H1 (cell line): ENCODE measurements at regions not wholly inside any gene's neighbourhood (a gene's known extent, or its start where the extent isn't known, plus 50 kb on each side); places are given as distances from the start of the nearest gene placed in this dataset.

Experiments
- CTCF ChIA-PET: fragments of 300-600 bp; sonication (Branson Sonifier 250); formaldehyde crosslinking; loops from one replicate; lab custom pipeline; 2021; ENCODE audit not compliant: partially characterized antibody; lab: Charles Lee
- POLR2A ChIA-PET: fragments of 300-600 bp; sonication (Branson Sonifier 250); formaldehyde crosslinking; loops from one replicate; lab custom pipeline; 2021; ENCODE audit warnings: inconsistent platforms; ENCODE audit not compliant: partially characterized antibody; lab: Charles Lee
- DNase-seq, 2 experiments: peaks; one replicate each; pipeline versions ENCODE4 v3.0.0 to v3.0.0-alpha.2; 2010 to 2022; ENCODE audit warnings: low spot score in 2 of 2, low read depth in 1 of 2, mixed read lengths in 1 of 2
- FAIRE-seq: peaks from 2 replicates; lab custom pipeline; 2011; peaks lifted over from hg19 to GRCh38; lab: Jason Lieb, UNC
- H2AFZ ChIP-seq: 2 replicates; pipeline ENCODE4 v1.8.1; 2012; ENCODE audit warnings: low read length, inconsistent platforms
- H2AK5ac ChIP-seq: 2 replicates; pipeline ENCODE4 v1.6.1; 2013; ENCODE audit warnings: low read depth, low read length
- H2BK120ac ChIP-seq: replicated peaks from 2 replicates; pipeline ENCODE3; 2013; ENCODE audit warnings: low read depth, low read length, inconsistent platforms
- H2BK12ac ChIP-seq: 2 replicates; pipeline ENCODE4 v1.6.1; 2013; ENCODE audit warnings: low read depth, low read length
- H2BK15ac ChIP-seq: 2 replicates; pipeline ENCODE4 v1.6.1; 2013; ENCODE audit warnings: low read length
- H2BK20ac ChIP-seq: 2 replicates; pipeline ENCODE4 v1.6.1; 2013; ENCODE audit warnings: low read length
- H2BK5ac ChIP-seq: 2 replicates; pipeline ENCODE4 v1.6.1; 2013; ENCODE audit warnings: low read depth, low read length
- H3K14ac ChIP-seq: 2 replicates; pipeline ENCODE4 v1.6.1; 2013; ENCODE audit warnings: inconsistent platforms; ENCODE audit not compliant: insufficient read length
- H3K18ac ChIP-seq: 2 replicates; pipeline ENCODE4 v1.6.1; 2013; ENCODE audit warnings: low read length; ENCODE audit errors: extremely low read depth
- H3K23ac ChIP-seq: 2 replicates; pipeline ENCODE4 v1.6.1; 2013; ENCODE audit warnings: inconsistent platforms; ENCODE audit not compliant: insufficient read length
- H3K23me2 ChIP-seq: 2 replicates; pipeline ENCODE4 v1.6.1; 2013; ENCODE audit warnings: low read depth, low read length
- H3K27ac ChIP-seq: 2 replicates; pipeline ENCODE4 v1.6.1; 2011; ENCODE audit warnings: low read depth, low read length, inconsistent platforms
- H3K27me3 ChIP-seq, 4 experiments: replicated peaks in 1 of 4; 1 replicate in 1 of 4; 2 replicates in 3 of 4; pipeline versions ENCODE4 v1.6.1 to v1.8.1; 2011 to 2013; ENCODE audit warnings: low read length in 3 of 4, mild to moderate bottlenecking in 3 of 4, inconsistent platforms in 2 of 4, mixed read lengths in 2 of 4, moderate library complexity in 1 of 4; ENCODE audit not compliant: control insufficient read depth in 3 of 4, insufficient read depth in 3 of 4; ENCODE audit errors: extremely low read depth in 1 of 4
- H3K36me3 ChIP-seq, 4 experiments: 2 replicates each; pipeline versions ENCODE4 v1.6.1 to v1.8.1; 2011 to 2013; ENCODE audit warnings: mild to moderate bottlenecking in 4 of 4, low read length in 3 of 4, moderate library complexity in 2 of 4, control low read depth in 1 of 4, inconsistent platforms in 1 of 4; ENCODE audit not compliant: insufficient read depth in 4 of 4, control insufficient read depth in 2 of 4
- H3K4ac ChIP-seq: replicated peaks from 2 replicates; pipeline ENCODE3; 2013; ENCODE audit warnings: low read length, low read depth, mixed read lengths, inconsistent platforms; ENCODE audit not compliant: insufficient read length
- H3K4me1 ChIP-seq, 4 experiments: replicated peaks in 1 of 4; 1 replicate in 1 of 4; 2 replicates in 3 of 4; pipeline versions ENCODE4 v1.6.1 to v1.8.1; 2011 to 2013; ENCODE audit warnings: low read length in 3 of 4, inconsistent platforms in 2 of 4, mixed read lengths in 1 of 4; ENCODE audit not compliant: insufficient read depth in 4 of 4, control insufficient read depth in 3 of 4
- H3K4me2 ChIP-seq, 2 experiments: 2 replicates each; pipeline versions ENCODE4 v1.6.1 to v1.8.1; 2011 to 2013; ENCODE audit warnings: low read depth in 2 of 2, low read length in 2 of 2, control low read depth in 1 of 2, inconsistent platforms in 1 of 2, mild to moderate bottlenecking in 1 of 2; ENCODE audit not compliant: insufficient read depth in 1 of 2
- H3K4me3 ChIP-seq, 4 experiments: fragments of 200-600, 300-600 bp in 1 of 4; sonication (generic), shearing (Covaris generic), sonication (Bioruptor Twin) in 1 of 4; 2 replicates each; pipeline versions ENCODE4 v1.5.1 to v1.8.1; 2011 to 2016; ENCODE audit warnings: low read length in 4 of 4, low read depth in 3 of 4, control low read depth in 2 of 4, inconsistent platforms in 2 of 4, mild to moderate bottlenecking in 2 of 4, mixed read lengths in 1 of 4, moderate library complexity in 1 of 4; ENCODE audit not compliant: insufficient read depth in 2 of 4; ENCODE audit errors: extremely low read depth in 1 of 4
- H3K56ac ChIP-seq: replicated peaks from 2 replicates; pipeline ENCODE3; 2013; ENCODE audit warnings: low read depth, mild to moderate bottlenecking, mixed read lengths, low read length, inconsistent platforms; ENCODE audit not compliant: insufficient read length
- H3K79me1 ChIP-seq: 2 replicates; pipeline ENCODE4 v1.6.1; 2013; ENCODE audit warnings: low read depth, low read length, control low read depth
- H3K79me2 ChIP-seq, 2 experiments: 2 replicates each; pipeline versions ENCODE4 v1.6.1 to v1.8.1; 2012 to 2013; ENCODE audit warnings: low read length in 2 of 2, mild to moderate bottlenecking in 2 of 2, inconsistent platforms in 1 of 2; ENCODE audit not compliant: insufficient read depth in 2 of 2, control insufficient read depth in 1 of 2
- H3K9ac ChIP-seq, 4 experiments: replicated peaks in 1 of 4; 1 replicate in 1 of 4; 2 replicates in 3 of 4; pipeline versions ENCODE4 v1.6.1 to v1.8.1; 2011 to 2013; ENCODE audit warnings: low read depth in 3 of 4, low read length in 3 of 4, control low read depth in 2 of 4, mild to moderate bottlenecking in 2 of 4, moderate library complexity in 2 of 4, inconsistent platforms in 1 of 4; ENCODE audit errors: extremely low read depth in 1 of 4
- H3K9me3 ChIP-seq, 2 experiments: 2 replicates each; pipeline versions ENCODE4 v1.6.1 to v1.8.1; 2012 to 2013; ENCODE audit warnings: mild to moderate bottlenecking in 2 of 2, moderate library complexity in 2 of 2, control low read depth in 1 of 2, inconsistent platforms in 1 of 2, low read depth in 1 of 2, low read length in 1 of 2, mixed read lengths in 1 of 2; ENCODE audit not compliant: insufficient read depth in 2 of 2
- H4K20me1 ChIP-seq, 2 experiments: replicated peaks in 1 of 2; 2 replicates each; pipeline versions ENCODE3 to v1.8.1; 2011 to 2013; ENCODE audit warnings: inconsistent platforms in 2 of 2, low read length in 2 of 2, mild to moderate bottlenecking in 1 of 2; ENCODE audit not compliant: insufficient read depth in 2 of 2, control insufficient read depth in 1 of 2
- H4K5ac ChIP-seq: 2 replicates; pipeline ENCODE4 v1.6.1; 2013; ENCODE audit warnings: low read length, low read depth, mixed read lengths, inconsistent platforms; ENCODE audit not compliant: insufficient read length
- H4K8ac ChIP-seq: 2 replicates; pipeline ENCODE4 v1.8.0; 2013; ENCODE audit warnings: mild to moderate bottlenecking, moderate library complexity, low read length, inconsistent platforms; ENCODE audit not compliant: insufficient read depth; ENCODE audit errors: extremely low read depth
- H4K91ac ChIP-seq: replicated peaks from 2 replicates; pipeline ENCODE3; 2013; ENCODE audit warnings: low read length, mixed read lengths, inconsistent platforms; ENCODE audit not compliant: insufficient read length
- ASH2L ChIP-seq: fragments of 200-600, 300-600 bp; sonication (generic); IDR thresholded peaks from one replicate; pipeline ENCODE4 v1.7.1; 2017; ENCODE audit warnings: low read length
- CHD2 ChIP-seq: IDR thresholded peaks from 2 replicates; pipeline ENCODE4 v1.6.1; 2012; ENCODE audit warnings: low read length, improper control_type of control experiment
- EGR1 ChIP-seq: IDR thresholded peaks from 2 replicates; pipeline ENCODE4 v1.6.1; 2011; ENCODE audit warnings: low read depth, low read length, borderline replicate concordance
- HDAC6 ChIP-seq: IDR thresholded peaks from one replicate; pipeline ENCODE4 v1.7.1; 2012; ENCODE audit warnings: low read depth, mild to moderate bottlenecking, inconsistent platforms, low read length, moderate library complexity
- KDM5A ChIP-seq: fragments of 200-600 bp; IDR thresholded peaks from 2 replicates; pipeline ENCODE4 v1.7.1; 2012; ENCODE audit warnings: mild to moderate bottlenecking, low read length, inconsistent platforms, mixed read lengths
- NRF1 ChIP-seq: IDR thresholded peaks from 2 replicates; pipeline ENCODE4 v1.6.1; 2011; ENCODE audit warnings: mild to moderate bottlenecking, low read depth, low read length, improper control_type of control experiment
- POU5F1 ChIP-seq: IDR thresholded peaks from 2 replicates; pipeline ENCODE4 v1.6.1; 2011; ENCODE audit warnings: low read depth, mild to moderate bottlenecking, low read length, moderate library complexity
- RFX5 ChIP-seq: IDR thresholded peaks from 2 replicates; pipeline ENCODE4 v1.6.1; 2011; ENCODE audit warnings: low read depth, low read length, improper control_type of control experiment, borderline replicate concordance
- RNF2 ChIP-seq: fragments of 200-900, 300-1000 bp; sonication (generic); IDR thresholded peaks from 2 replicates; pipeline ENCODE4 v1.7.1; 2016; ENCODE audit warnings: borderline replicate concordance, low read depth, mild to moderate bottlenecking, antibody characterized with exemption, low read length; ENCODE audit not compliant: poor library complexity, severe bottlenecking; ENCODE audit errors: missing control alignments
- SIRT6 ChIP-seq: IDR thresholded peaks from one replicate; pipeline ENCODE4 v1.7.1; 2012; ENCODE audit warnings: low read length, inconsistent platforms
- SP2 ChIP-seq: IDR thresholded peaks from 2 replicates; pipeline ENCODE4 v1.6.1; 2012; ENCODE audit warnings: mild to moderate bottlenecking, low read length, inconsistent platforms
- SUZ12 ChIP-seq: fragments of 200-600 bp; sonication (generic); IDR thresholded peaks from 2 replicates; pipeline ENCODE4 v1.6.1; 2012; ENCODE audit warnings: mild to moderate bottlenecking, inconsistent platforms, low read length, moderate library complexity, mixed read lengths
- WGBS, 2 experiments: shearing (Covaris generic) in 1 of 2; methylation state at CpG; one replicate each; pipeline versions ENCODE4 v1.1.6 to v1.1.7; 2013 to 2015; ENCODE audit warnings: low lambda C conversion rate in 2 of 2, mixed read lengths in 2 of 2, inconsistent platforms in 1 of 2, low coverage in 1 of 2, missing lambda C conversion rate in 1 of 2; ENCODE audit not compliant: insufficient replicate concordance in 2 of 2, insufficient coverage in 1 of 2, insufficient read length in 1 of 2; ENCODE audit errors: extremely low coverage in 1 of 2, missing lambda C conversion rate in 1 of 2; 5-methylcytosine and 5-hydroxymethylcytosine counted together
- TF ChIP-seq, protein P1 (sequence below): IDR thresholded peaks from 2 replicates; pipeline ENCODE4 v1.6.1; 2011; ENCODE audit warnings: low read length, improper control_type of control experiment

DNA sequence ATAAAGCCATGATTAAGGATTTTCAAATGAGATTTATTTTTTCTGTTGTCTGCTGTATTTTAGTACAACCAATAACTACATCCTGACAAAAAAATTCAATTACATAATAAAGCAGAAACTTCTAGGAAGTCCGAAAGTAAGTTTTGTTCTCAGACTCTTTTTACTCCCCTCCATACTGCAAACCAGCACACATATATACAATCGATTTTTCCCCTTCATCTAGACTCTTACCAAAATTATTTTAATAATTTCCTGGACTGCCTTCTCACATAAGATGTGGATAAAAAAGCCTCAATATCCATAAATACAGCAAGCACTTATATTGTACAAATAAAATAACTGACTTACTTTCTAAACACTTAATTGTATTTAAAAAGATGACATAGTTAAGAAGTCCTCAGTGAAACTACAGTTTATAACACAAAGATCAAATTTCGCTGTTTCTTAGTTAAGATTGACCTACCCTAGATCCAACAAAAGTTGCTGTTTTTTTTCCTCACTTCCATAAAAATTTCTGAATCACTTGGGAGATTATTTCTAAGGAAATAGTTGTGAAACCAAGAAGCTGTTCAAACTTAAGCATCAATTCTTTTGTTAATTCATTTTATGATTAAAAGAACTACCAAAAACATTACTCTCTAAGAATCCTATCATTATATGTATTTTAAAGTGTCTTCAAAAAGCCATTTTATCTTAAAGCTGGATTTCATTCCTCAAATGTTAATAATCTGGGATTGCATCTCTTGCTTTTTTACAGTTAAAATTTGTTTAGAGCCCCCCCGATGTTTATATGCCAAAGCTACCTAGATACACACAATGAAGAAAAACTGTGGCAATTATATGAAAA lies 74.7 kb upstream of the IFNE start:
- Histone ChIP-seq H3K23ac (no peak overlapping the region), H3K4ac (no peak overlapping the region), H3K79me2 (peaks cover 0 to 23% of the 10 kb centered on the region in 2 experiments; a peak in 2 of 4 replicates), H3K23me2 (peaks cover 13% of the 10 kb centered on the region), H3K18ac (no peak overlapping the region), H2BK15ac (no peak overlapping the region), H2BK12ac (no peak overlapping the region), H3K27me3 (peaks cover 0 to 20% (median 9%) of the 10 kb centered on the region in 4 experiments; a peak in 3 of 7 replicates), H3K56ac (no peak overlapping the region), H3K9ac (no peak overlapping the region), H3K14ac (no peak overlapping the region), H4K5ac (no peak overlapping the region), H2AFZ (no peak overlapping the region), H3K27ac (no peak overlapping the region), H3K36me3 (no peaks in the 10 kb centered on the region), H3K4me2 (no peak overlapping the region), H2BK120ac (no peak overlapping the region), H4K8ac (no peak overlapping the region), H2BK5ac (no peak overlapping the region), H3K9me3 (no peaks in the 10 kb centered on the region), H3K4me1 (peaks cover 3 to 13% (median 6%) of the 10 kb centered on the region in 4 experiments; a peak in 6 of 7 replicates), H3K79me1 (no peaks in the 10 kb centered on the region), H3K4me3 (no peak overlapping the region), H2BK20ac (no peak overlapping the region), H2AK5ac (no peak overlapping the region), H4K91ac (no peak overlapping the region), H4K20me1 (no peaks in the 10 kb centered on the region)
- whole genome bisulfite sequencing, 2 experiments = 86 to 100% methylated on average over 1 to 4 of the region's 4 CpGs
- ChIA-PET CTCF (no interaction called here), POLR2A (no interaction called here)
- FAIRE-seq (no peak), DNase-seq (no peak)
- TF ChIP-seq ASH2L (no peak), SUZ12 (no peak), POU5F1 (no peak), EGR1 (no peak), SP2 (no peak), SIRT6 (no peak), RFX5 (no peak), RNF2 (no peak), NRF1 (no peak), HDAC6 (no peak), CHD2 (no peak), KDM5A (no peak)
- TF ChIP-seq, protein P1, sequence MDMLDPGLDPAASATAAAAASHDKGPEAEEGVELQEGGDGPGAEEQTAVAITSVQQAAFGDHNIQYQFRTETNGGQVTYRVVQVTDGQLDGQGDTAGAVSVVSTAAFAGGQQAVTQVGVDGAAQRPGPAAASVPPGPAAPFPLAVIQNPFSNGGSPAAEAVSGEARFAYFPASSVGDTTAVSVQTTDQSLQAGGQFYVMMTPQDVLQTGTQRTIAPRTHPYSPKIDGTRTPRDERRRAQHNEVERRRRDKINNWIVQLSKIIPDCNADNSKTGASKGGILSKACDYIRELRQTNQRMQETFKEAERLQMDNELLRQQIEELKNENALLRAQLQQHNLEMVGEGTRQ = no peak
